Stimulated activated CD4-positive, alpha-beta T cell treated with anti-CD3 and anti-CD28 coated beads, Interleukin-15, amount 100 ng/mL, for 24 hours (primary cell): ENCODE measurements at regions not wholly inside any gene's neighbourhood (a gene's known extent, or its start where the extent isn't known, plus 50 kb on each side); places are given as distances from the start of the nearest gene placed in this dataset.
"Not testable (repeated sequence)": the region's sequence is repeated elsewhere in the genome, so short reads cannot be mapped to it uniquely, and the experiment has no call there.

ENCODE experiments used
- DNase-seq: peaks from one replicate; pipeline ENCODE4 v3.0.0-alpha.2; 2020

DNA sequence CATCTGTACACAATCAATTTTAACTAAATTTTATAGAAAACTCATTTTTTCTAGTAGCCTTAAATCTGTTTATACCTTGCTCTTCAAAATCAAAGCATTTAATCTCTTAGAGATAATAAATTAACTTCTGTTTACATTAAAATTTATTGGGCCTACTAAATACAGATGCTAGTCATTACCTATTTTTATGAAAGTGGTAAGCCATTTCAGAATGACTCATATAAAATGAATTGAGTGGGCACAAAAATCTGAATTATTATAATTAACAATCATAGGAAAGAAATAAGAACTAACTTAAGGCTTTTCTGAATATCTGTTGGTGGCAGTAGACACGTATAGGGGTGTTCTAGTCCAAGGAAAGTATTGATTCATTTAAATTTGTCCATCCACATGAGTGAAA is 157.9 kb downstream of the KCNJ2 start:
- no peak for DNase-seq

GRCh38 chr17:70327723-70328122 is 158.4 kb downstream of the KCNJ2 start:
- DNase-seq, result no peak

GRCh38 chr17:70329721-70330120 is 160.4 kb downstream of the KCNJ2 start:
- DNase-seq, result no peak

GRCh38 chr17:70331066-70331465 is 161.7 kb downstream of the KCNJ2 start:
- DNase-seq, result not testable (repeated sequence)

GRCh38 chr17:70332356-70333210 is 163.3 kb downstream of the KCNJ2 start:
- no peak for DNase-seq

- DNase-seq, result no peak
Observed at GRCh38 chr17:70336411-70336810, 167.1 kb downstream of the KCNJ2 start.

DNA sequence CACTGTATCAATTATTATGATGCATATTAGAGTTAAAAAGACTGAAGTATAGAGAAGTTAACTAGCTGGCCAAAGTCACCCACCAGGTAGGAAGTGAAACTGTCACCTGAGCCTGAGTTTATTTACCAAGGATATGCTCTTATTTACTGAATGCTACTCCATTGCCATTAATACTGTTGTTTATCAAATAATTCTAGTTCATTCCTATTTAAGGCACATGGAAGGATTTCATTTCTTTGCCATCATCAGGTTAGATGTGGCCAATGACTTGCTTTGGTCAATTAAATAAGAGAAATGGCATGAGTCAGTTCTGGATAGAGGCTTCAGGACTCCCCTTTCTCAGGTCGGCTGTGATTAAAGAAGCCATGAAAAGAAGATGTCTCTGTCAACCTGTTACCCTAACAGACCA is 169.6 kb downstream of the KCNJ2 start:
- DNase-seq, result no peak

- no peak for DNase-seq
Observed at GRCh38 chr17:70343114-70343513, 173.8 kb downstream of the KCNJ2 start.

- DNase-seq, result no peak
Observed at GRCh38 chr17:70344386-70345060, 175.2 kb downstream of the KCNJ2 start.

GRCh38 chr17:70345061-70345460 is 175.7 kb downstream of the KCNJ2 start:
- no peak for DNase-seq

- DNase-seq, result no peak
Observed at GRCh38 chr17:70352834-70353233, 183.5 kb downstream of the KCNJ2 start.

- no peak for DNase-seq
Observed at GRCh38 chr17:70353408-70354092, 184.2 kb downstream of the KCNJ2 start.

- DNase-seq, result no peak
Observed at GRCh38 chr17:70355185-70355584, 185.9 kb downstream of the KCNJ2 start.

GRCh38 chr17:70357190-70357589 is 187.9 kb downstream of the KCNJ2 start:
- no peak for DNase-seq

- no peak for DNase-seq
Observed at GRCh38 chr17:70365091-70365583, 195.8 kb downstream of the KCNJ2 start.

DNA sequence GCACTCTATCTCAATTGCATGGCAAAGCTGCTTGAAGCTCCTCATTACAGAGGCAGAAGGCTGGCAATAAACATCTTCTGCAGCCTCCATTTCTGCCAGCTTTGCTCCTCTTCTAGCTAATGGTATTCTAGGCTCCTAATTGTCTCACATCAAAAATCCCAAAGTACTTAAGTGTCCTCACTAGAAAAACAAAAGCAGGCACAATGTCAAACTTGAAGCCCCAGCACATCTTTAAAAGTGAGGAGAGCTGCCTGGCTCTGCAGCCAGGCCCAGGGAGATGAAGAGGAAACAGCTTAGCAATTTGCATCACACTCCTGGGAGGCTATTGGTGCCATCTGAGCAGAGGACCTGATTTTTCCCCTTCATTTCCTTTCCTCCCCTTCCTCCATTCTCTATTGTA is 197.1 kb downstream of the KCNJ2 start:
- no peak for DNase-seq

- DNase-seq, result no peak
Observed at GRCh38 chr17:70368011-70368410, 198.7 kb downstream of the KCNJ2 start.

DNA sequence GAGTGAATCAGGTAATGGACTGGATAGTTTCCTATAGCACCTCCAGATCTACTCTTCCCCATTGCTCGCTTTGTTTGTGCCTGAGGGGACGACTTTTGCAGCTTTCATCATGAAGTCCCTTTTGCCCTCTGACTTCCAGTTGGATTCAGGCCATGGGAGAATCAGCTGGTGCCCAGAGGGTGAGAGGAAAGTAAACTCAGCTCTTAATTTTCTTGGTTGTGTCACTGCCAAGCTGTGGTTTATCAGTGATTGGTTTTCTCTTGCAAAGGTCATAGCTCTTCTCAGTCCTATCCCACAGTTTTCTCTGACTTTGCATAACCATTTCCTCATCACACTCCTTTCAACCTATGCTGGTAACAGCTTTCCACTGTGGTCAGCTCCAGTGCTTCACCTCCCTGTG is 200.1 kb downstream of the KCNJ2 start:
- no peak for DNase-seq

DNA sequence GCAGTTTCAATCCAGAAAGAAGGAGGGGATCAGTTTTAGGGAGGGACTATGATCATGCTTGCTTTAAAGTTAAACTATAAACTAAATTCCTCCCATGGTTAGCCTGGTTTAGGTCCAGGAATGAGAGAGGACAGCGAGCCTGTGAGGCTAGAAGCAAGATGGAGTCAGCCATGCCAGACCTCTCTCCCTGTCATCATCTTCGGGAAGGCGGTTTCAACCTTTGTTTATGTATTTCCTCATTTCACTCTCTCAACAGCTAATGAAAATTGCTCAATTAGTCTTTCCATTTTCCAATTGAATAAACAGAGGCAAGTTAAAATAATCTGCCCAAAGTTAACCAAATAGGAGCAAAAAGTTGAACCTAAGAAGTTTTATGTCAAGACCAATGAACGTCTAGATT is 201.5 kb downstream of the KCNJ2 start:
- no peak for DNase-seq

DNA sequence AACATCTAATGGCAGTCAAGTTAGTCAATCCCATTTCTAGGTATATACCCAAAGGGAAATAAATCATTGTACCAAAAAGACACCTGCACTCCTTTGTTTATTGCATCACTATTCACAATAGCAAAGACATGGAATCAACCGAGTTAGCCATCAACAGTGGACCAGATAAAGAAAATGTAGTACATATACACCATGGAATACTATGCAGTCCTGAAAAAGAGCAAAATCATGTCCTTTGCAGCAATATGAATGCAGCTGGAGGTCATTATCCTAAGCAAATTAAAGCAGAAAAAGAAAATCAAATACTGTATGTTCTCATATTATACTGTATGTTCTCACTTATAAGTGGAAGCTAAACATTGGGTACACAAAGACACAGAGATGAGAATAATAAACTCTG is 204.0 kb downstream of the KCNJ2 start:
- no peak for DNase-seq

- DNase-seq, result no peak
Observed at GRCh38 chr17:70374496-70374895, 205.2 kb downstream of the KCNJ2 start.

- DNase-seq, result no peak
Observed at GRCh38 chr17:70375406-70375805, 206.1 kb downstream of the KCNJ2 start.
